GM12878 (cell line): ENCODE measurements at regions not wholly inside any gene's neighbourhood (a gene's known extent, or its start where the extent isn't known, plus 50 kb on each side); places are given as distances from the start of the nearest gene placed in this dataset.

Experiments
- ATAC-seq: fragments of 200-7000 bp; cut with Tn5 transposase; 3 replicates; pipeline ENCODE4 v1.9.1; 2020; ENCODE audit warnings: mild to moderate bottlenecking, moderate library complexity
- BruUV-seq: library from RNA; stranded (reverse); fragments of 400-500 nt; replicated peaks from 2 replicates; lab custom pipeline; 2021; lab: Mats Ljungman, UMichigan
- CTCF ChIA-PET: fragments of 300-600 bp; sonication (Branson Sonifier 250); formaldehyde crosslinking; extraction: SDS; loops from one replicate; lab custom pipeline; 2021; ENCODE audit warnings: inconsistent platforms; lab: Yijun Ruan, JAX
- POLR2A ChIA-PET: fragments of 350-600 bp; formaldehyde crosslinking; extraction: SDS; loops from one replicate; lab custom pipeline; 2021; ENCODE audit warnings: inconsistent platforms; lab: Charles Lee
- RAD21 ChIA-PET: fragments of 300-600 bp; sonication (Branson Sonifier 250); formaldehyde crosslinking; loops from one replicate; lab custom pipeline; 2023; ENCODE audit warnings: antibody characterized with exemption; ENCODE audit not compliant: unreplicated experiment; lab: Charles Lee
- SMC1A ChIA-PET: fragments of 300-600 bp; sonication (Branson Sonifier 250); formaldehyde crosslinking; loops from one replicate; lab custom pipeline; 2023; ENCODE audit not compliant: unreplicated experiment, uncharacterized antibody; lab: Charles Lee
- DNase-seq: peaks from one replicate; pipeline ENCODE4 v3.0.0-alpha.2; 2011; ENCODE audit warnings: low read depth, low spot score
- FAIRE-seq: peaks from 3 replicates; lab custom pipeline; 2011; peaks lifted over from hg19 to GRCh38; lab: Jason Lieb, UNC
- H2AFZ ChIP-seq: 2 replicates; pipeline ENCODE4 v1.6.0; 2011; ENCODE audit warnings: low read depth, low read length, control low read depth; ENCODE audit not compliant: control insufficient read depth
- H3K27ac ChIP-seq: 2 replicates; pipeline ENCODE4 v1.5.1; 2011; ENCODE audit warnings: control low read depth; ENCODE audit not compliant: control insufficient read depth, insufficient read depth
- H3K27me3 ChIP-seq, 2 experiments: replicated peaks in 1 of 2; 2 replicates each; pipeline versions ENCODE4 v1.6.0 to v1.6.1; 2011; ENCODE audit warnings: low read length in 1 of 2; ENCODE audit not compliant: control insufficient read depth in 2 of 2, insufficient read depth in 2 of 2
- H3K36me3 ChIP-seq, 2 experiments: 2 replicates each; pipeline ENCODE4 v1.5.1; 2011; ENCODE audit warnings: low read length in 1 of 2; ENCODE audit not compliant: control insufficient read depth in 2 of 2, insufficient read depth in 2 of 2
- H3K4me1 ChIP-seq: 2 replicates; pipeline ENCODE4 v1.6.1; 2011; ENCODE audit warnings: mild to moderate bottlenecking, low read length, moderate library complexity, mixed read lengths; ENCODE audit not compliant: control insufficient read depth, insufficient read depth
- H3K4me2 ChIP-seq: 2 replicates; pipeline ENCODE4 v1.6.0; 2011; ENCODE audit warnings: control low read depth; ENCODE audit not compliant: control insufficient read depth, insufficient read depth
- H3K4me3 ChIP-seq: fragments of 200-600 bp; sonication (generic); 2 replicates; pipeline ENCODE4 v1.5.1; 2016
- H3K79me2 ChIP-seq: 2 replicates; pipeline ENCODE4 v1.6.0; 2011; ENCODE audit warnings: low read length; ENCODE audit not compliant: control insufficient read depth, insufficient read depth
- H3K9ac ChIP-seq: 2 replicates; pipeline ENCODE4 v1.8.0; 2011; ENCODE audit warnings: low read length, control low read depth, mixed read lengths; ENCODE audit not compliant: control insufficient read depth, insufficient read depth
- H3K9me3 ChIP-seq: replicated peaks from 3 replicates; pipeline ENCODE4 v1.5.1; 2011; ENCODE audit warnings: mild to moderate bottlenecking, low read length; ENCODE audit not compliant: control insufficient read depth, insufficient read depth
- H4K20me1 ChIP-seq: 2 replicates; pipeline ENCODE4 v1.6.0; 2011; ENCODE audit not compliant: control insufficient read depth, insufficient read depth
- E2F8 ChIP-seq: fragments of 450-650 bp; IDR thresholded peaks from 2 replicates; pipeline ENCODE4 v1.6.1; 2018; ENCODE audit warnings: mild to moderate bottlenecking, low read depth, moderate library complexity; ENCODE audit not compliant: partially characterized antibody
- MTA3 ChIP-seq: IDR thresholded peaks from 2 replicates; pipeline ENCODE4 v1.6.1; 2012; ENCODE audit warnings: low read length, inconsistent platforms, borderline replicate concordance
- PAX8 ChIP-seq: fragments of 450-650 bp; IDR thresholded peaks from 2 replicates; pipeline ENCODE4 v1.6.1; 2017; ENCODE audit warnings: mild to moderate bottlenecking, moderate library complexity
- SMARCA5 ChIP-seq: fragments of 450-650 bp; IDR thresholded peaks from 2 replicates; pipeline ENCODE4 v1.6.1; 2017; ENCODE audit warnings: mild to moderate bottlenecking
- SPI1 ChIP-seq: IDR thresholded peaks from 2 replicates; pipeline ENCODE4 v1.6.1; 2011; ENCODE audit warnings: low read depth, mild to moderate bottlenecking, low read length, moderate library complexity, borderline replicate concordance; ENCODE audit not compliant: insufficient read depth
- ZNF274 ChIP-seq: IDR thresholded peaks from one replicate; pipeline ENCODE4 v1.8.0; 2011; ENCODE audit not compliant: insufficient read length, insufficient read depth
- WGBS: methylation state at CpG from one replicate; pipeline ENCODE4 v1.1.6; 2016; ENCODE audit warnings: low lambda C conversion rate; ENCODE audit not compliant: insufficient replicate concordance, insufficient coverage; ENCODE audit errors: missing lambda C conversion rate; 5-methylcytosine and 5-hydroxymethylcytosine counted together
- in situ Hi-C: fragments of 300-500 bp; cut with MboI; formaldehyde crosslinking; loops from 9 replicates; pipeline ENCODE4 v1.14.3; 2018; ENCODE audit warnings: mixed read lengths
- intact Hi-C: fragments of 100-400 bp; cut with micrococcal nuclease; formaldehyde crosslinking; loops from one replicate; pipeline ENCODE4 v1.14.2; 2022; ENCODE audit not compliant: unreplicated experiment
- TF ChIP-seq, protein P1 (sequence below): fragments of 450-650 bp; IDR thresholded peaks from 2 replicates; pipeline ENCODE4 v1.6.1; 2018; ENCODE audit warnings: borderline replicate concordance, mild to moderate bottlenecking; ENCODE audit not compliant: partially characterized antibody

- no peak for TF ChIP-seq SPI1
- TF ChIP-seq MTA3 = no peak
- TF ChIP-seq, protein P1, sequence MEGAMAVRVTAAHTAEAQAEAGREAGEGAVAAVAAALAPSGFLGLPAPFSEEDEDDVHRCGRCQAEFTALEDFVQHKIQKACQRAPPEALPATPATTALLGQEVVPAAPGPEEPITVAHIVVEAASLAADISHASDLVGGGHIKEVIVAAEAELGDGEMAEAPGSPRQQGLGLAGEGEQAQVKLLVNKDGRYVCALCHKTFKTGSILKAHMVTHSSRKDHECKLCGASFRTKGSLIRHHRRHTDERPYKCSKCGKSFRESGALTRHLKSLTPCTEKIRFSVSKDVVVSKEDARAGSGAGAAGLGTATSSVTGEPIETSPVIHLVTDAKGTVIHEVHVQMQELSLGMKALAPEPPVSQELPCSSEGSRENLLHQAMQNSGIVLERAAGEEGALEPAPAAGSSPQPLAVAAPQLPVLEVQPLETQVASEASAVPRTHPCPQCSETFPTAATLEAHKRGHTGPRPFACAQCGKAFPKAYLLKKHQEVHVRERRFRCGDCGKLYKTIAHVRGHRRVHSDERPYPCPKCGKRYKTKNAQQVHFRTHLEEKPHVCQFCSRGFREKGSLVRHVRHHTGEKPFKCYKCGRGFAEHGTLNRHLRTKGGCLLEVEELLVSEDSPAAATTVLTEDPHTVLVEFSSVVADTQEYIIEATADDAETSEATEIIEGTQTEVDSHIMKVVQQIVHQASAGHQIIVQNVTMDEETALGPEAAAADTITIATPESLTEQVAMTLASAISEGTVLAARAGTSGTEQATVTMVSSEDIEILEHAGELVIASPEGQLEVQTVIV = no peak
- TF ChIP-seq SMARCA5 = no peak
- no peak for TF ChIP-seq E2F8
- TF ChIP-seq PAX8 = no peak
- TF ChIP-seq ZNF274 = no peak
- Histone ChIP-seq H3K27me3 (no peaks in the 10 kb centered on the region), H3K9me3 (no peaks in the 10 kb centered on the region; the same call in 2 of the 3 replicates), H3K4me1 (no peaks in the 10 kb centered on the region), H3K4me2 (no peak overlapping the region), H3K36me3 (no peaks in the 10 kb centered on the region), H3K27ac (no peak overlapping the region), H3K79me2 (no peaks in the 10 kb centered on the region), H3K4me3 (no peak overlapping the region), H2AFZ (no peak overlapping the region), H3K9ac (no peak overlapping the region), H4K20me1 (no peaks in the 10 kb centered on the region)
- in situ Hi-C loops = loop anchor here (10.0 to 25.0 kb wide), 2 partner anchors 1745 to 1937 kb away; no protein-coding TSS in a partner anchor
- ChIA-PET CTCF (no interaction called here), SMC1A (no interaction called here), RAD21 (no interaction called here), POLR2A (no interaction called here)
- 25% methylated on average over 23 of the region's 26 CpGs for WGBS
- intact Hi-C loops = loop anchor here (10.0 kb wide), 1 partner anchor 1095 kb away; no protein-coding TSS in a partner anchor
- no peak for FAIRE-seq
- no TSS peak for BruUV-seq
- no peak for ATAC-seq
- DNase-seq = no peak
Observed at GRCh38 chr22:48499456-48500425, 1327.9 kb downstream of the BRD1 start.
